ENCODE measurements at regions not wholly inside any gene's neighbourhood (a gene's known extent, or its start where the extent isn't known, plus 50 kb on each side); places are given as distances from the start of the nearest gene placed in this dataset.

GRCh38 chr3:198106265-198106664, 146.2 kb downstream of the LMLN start:
- no peaks in the 10 kb centered on the region for H3K36me3 ChIP-seq (ENCODE audit: low read depth)
- BruUV-seq (replicated peaks) = no TSS peak
- no peak overlapping the region for H3K4me2 ChIP-seq
- H3F3A ChIP-seq (ENCODE audit: insufficient read depth, low read depth) = no peaks in the 10 kb centered on the region
- no peaks in the 10 kb centered on the region for H4K20me1 ChIP-seq (ENCODE audit: insufficient read depth)
- ChIA-PET CTCF (no interaction called here), POLR2A (ENCODE audit: unreplicated experiment) (no interaction called here)
- H3K9me2 ChIP-seq (ENCODE audit: insufficient read depth) = no peaks in the 10 kb centered on the region
- DNase-seq = no peak
- no peaks in the 10 kb centered on the region for H3K79me2 ChIP-seq (ENCODE audit: low read depth)
- no peak overlapping the region for H3K27ac ChIP-seq
- H2AFZ ChIP-seq = no peak overlapping the region
- peaks cover 10% of the 10 kb centered on the region for H3K27me3 ChIP-seq (ENCODE audit: insufficient read depth, low read depth)
- no peaks in the 10 kb centered on the region for H3K4me1 ChIP-seq (replicated peaks; ENCODE audit: insufficient read depth)
- intact Hi-C loops (cut with micrococcal nuclease; ENCODE audit: unreplicated experiment) = no loop called here
- TF ChIP-seq EZH2 (IDR thresholded peaks at IDR 0.05; ENCODE audit: low read depth) = no peak
- no peak for TF ChIP-seq CTCF (conservative IDR thresholded peaks at IDR 0.05)
- no peak overlapping the region for H3K4me3 ChIP-seq
- no peaks in the 10 kb centered on the region for H3K9me3 ChIP-seq (ENCODE audit: insufficient read depth, low read depth)

- peaks cover 10% of the 10 kb centered on the region for H3K27me3 ChIP-seq (ENCODE audit: insufficient read depth, low read depth)
- DNase-seq = no peak
- no peaks in the 10 kb centered on the region for H3K4me1 ChIP-seq (replicated peaks; ENCODE audit: insufficient read depth)
- TF ChIP-seq EZH2 (IDR thresholded peaks at IDR 0.05; ENCODE audit: low read depth) (no peak), CTCF (conservative IDR thresholded peaks at IDR 0.05) (no peak)
- BruUV-seq (replicated peaks) = no TSS peak
- no peaks in the 10 kb centered on the region for H4K20me1 ChIP-seq (ENCODE audit: insufficient read depth)
- CTCF ChIA-PET = no interaction called here
- H2AFZ ChIP-seq = no peak overlapping the region
- H3K9me3 ChIP-seq (ENCODE audit: insufficient read depth, low read depth) = no peaks in the 10 kb centered on the region
- H3K4me2 ChIP-seq = no peak overlapping the region
- H3K79me2 ChIP-seq (ENCODE audit: low read depth) = no peaks in the 10 kb centered on the region
- intact Hi-C loops (cut with micrococcal nuclease; ENCODE audit: unreplicated experiment) = no loop called here
- no peaks in the 10 kb centered on the region for H3F3A ChIP-seq (ENCODE audit: insufficient read depth, low read depth)
- POLR2A ChIA-PET (ENCODE audit: unreplicated experiment) = no interaction called here
- no peak overlapping the region for H3K27ac ChIP-seq
- no peaks in the 10 kb centered on the region for H3K36me3 ChIP-seq (ENCODE audit: low read depth)
- H3K4me3 ChIP-seq = no peak overlapping the region
- no peaks in the 10 kb centered on the region for H3K9me2 ChIP-seq (ENCODE audit: insufficient read depth)
Measured at GRCh38 chr3:198107840-198108734, 148.1 kb downstream of the LMLN start.

- no peak for TF ChIP-seq CTCF (conservative IDR thresholded peaks at IDR 0.05)
- TF ChIP-seq EZH2 (IDR thresholded peaks at IDR 0.05; ENCODE audit: low read depth) = no peak
- H3K9me3 ChIP-seq (ENCODE audit: insufficient read depth, low read depth) = no peaks in the 10 kb centered on the region
- H3K27ac ChIP-seq = no peak overlapping the region
- intact Hi-C loops (cut with micrococcal nuclease; ENCODE audit: unreplicated experiment) = no loop called here
- no peaks in the 10 kb centered on the region for H3K4me1 ChIP-seq (replicated peaks; ENCODE audit: insufficient read depth)
- no peaks in the 10 kb centered on the region for H4K20me1 ChIP-seq (ENCODE audit: insufficient read depth)
- H3K27me3 ChIP-seq (ENCODE audit: insufficient read depth, low read depth) = peaks cover 10% of the 10 kb centered on the region
- BruUV-seq (replicated peaks) = no TSS peak
- H3K9me2 ChIP-seq (ENCODE audit: insufficient read depth) = no peaks in the 10 kb centered on the region
- ChIA-PET CTCF (no interaction called here), POLR2A (ENCODE audit: unreplicated experiment) (no interaction called here)
- no peak overlapping the region for H3K4me2 ChIP-seq
- no peak overlapping the region for H2AFZ ChIP-seq
- H3F3A ChIP-seq (ENCODE audit: insufficient read depth, low read depth) = no peaks in the 10 kb centered on the region
- H3K4me3 ChIP-seq = no peak overlapping the region
- DNase-seq = no peak
- H3K36me3 ChIP-seq (ENCODE audit: low read depth) = no peaks in the 10 kb centered on the region
- no peaks in the 10 kb centered on the region for H3K79me2 ChIP-seq (ENCODE audit: low read depth)
Measured at GRCh38 chr3:198109883-198110282, 149.9 kb downstream of the LMLN start.

All from PC-9 (cell line).